HL-60 (cell line): ENCODE measurements at regions not wholly inside any gene's neighbourhood (a gene's known extent, or its start where the extent isn't known, plus 50 kb on each side); places are given as distances from the start of the nearest gene placed in this dataset.

Experiments
- CTCF ChIP-seq: IDR thresholded peaks from one replicate; pipeline ENCODE4 v1.5.1; 2011; ENCODE audit warnings: low read length, control low read depth, inconsistent platforms; ENCODE audit not compliant: insufficient read depth
- GABPA ChIP-seq: IDR thresholded peaks from 2 replicates; pipeline ENCODE4 v1.6.1; 2012; ENCODE audit warnings: low read depth
- POLR2AphosphoS5 ChIP-seq: IDR thresholded peaks from 2 replicates; pipeline ENCODE4 v1.6.1; 2012; ENCODE audit warnings: low read depth
- REST ChIP-seq: IDR thresholded peaks from 2 replicates; pipeline ENCODE4 v1.6.1; 2012; ENCODE audit warnings: low read depth; ENCODE audit not compliant: insufficient replicate concordance
- SPI1 ChIP-seq: IDR thresholded peaks from 2 replicates; pipeline ENCODE4 v1.6.1; 2012; ENCODE audit warnings: low read depth, mild to moderate bottlenecking, borderline replicate concordance

GRCh38 chr3:61466357-61466756 is 95.0 kb upstream of the PTPRG start:
- no peak for TF ChIP-seq POLR2AphosphoS5
- TF ChIP-seq SPI1 = no peak
- TF ChIP-seq CTCF = no peak
- TF ChIP-seq REST = no peak
- TF ChIP-seq GABPA = no peak
